Thoracic aorta (tissue), 2 donors: ENCODE measurements at regions not wholly inside any gene's neighbourhood (a gene's known extent, or its start where the extent isn't known, plus 50 kb on each side); places are given as distances from the start of the nearest gene placed in this dataset.
"Not testable (repeated sequence)": the region's sequence is repeated elsewhere in the genome, so short reads cannot be mapped to it uniquely, and the experiment has no call there.

Experiments
- ATAC-seq: fragments of 150-250 bp; one replicate; pipeline ENCODE4 v1.8.0; 2017; ENCODE audit warnings: low read depth; ENCODE audit not compliant: insufficient number of reproducible peaks, low FRiP score
- DNase-seq: peaks from one replicate; pipeline ENCODE4 v3.0.0-alpha.2; 2020; ENCODE audit warnings: low spot score
- H3K27ac ChIP-seq, 2 donors: fragments of 200-600 bp; sonication (generic); 1 replicate in 1 of 2; 2 replicates in 1 of 2; pipeline ENCODE4 v1.5.1; 2016; ENCODE audit warnings: mild to moderate bottlenecking in 2 of 2, moderate library complexity in 2 of 2
- H3K27me3 ChIP-seq: fragments of 200-600 bp; sonication (generic); replicated peaks from 2 replicates; pipeline ENCODE4 v1.6.0; 2016; ENCODE audit warnings: mild to moderate bottlenecking; ENCODE audit not compliant: insufficient read depth
- H3K36me3 ChIP-seq: fragments of 200-600 bp; sonication (generic); one replicate; pipeline ENCODE4 v1.5.1; 2016
- H3K4me1 ChIP-seq, 2 donors: fragments of 200-600 bp; sonication (generic); 1 replicate in 1 of 2; 2 replicates in 1 of 2; pipeline versions ENCODE4 v1.5.1 to v1.6.0; 2016; ENCODE audit warnings: low read depth in 2 of 2, mild to moderate bottlenecking in 1 of 2; ENCODE audit not compliant: control insufficient read depth in 1 of 2
- H3K4me3 ChIP-seq: fragments of 200-600 bp; sonication (generic); 2 replicates; pipeline ENCODE4 v1.5.1; 2016; ENCODE audit warnings: mild to moderate bottlenecking
- H3K9me3 ChIP-seq: fragments of 200-600 bp; sonication (generic); 2 replicates; pipeline ENCODE4 v1.5.1; 2016
- CTCF ChIP-seq: fragments of 200-600 bp; sonication (generic); IDR thresholded peaks from one replicate; pipeline ENCODE4 v1.5.1; 2019; ENCODE audit warnings: antibody characterized with exemption

GRCh38 chr4:117014236-117014635 is 71.1 kb downstream of the TRAM1L1 start:
- H3K4me3 ChIP-seq = no peak overlapping the region
- H3K36me3 ChIP-seq = no peaks in the 10 kb centered on the region
- no peaks in the 10 kb centered on the region for H3K27me3 ChIP-seq
- H3K9me3 ChIP-seq = no peaks in the 10 kb centered on the region
- no peak overlapping the region for H3K27ac ChIP-seq
- H3K4me1 ChIP-seq = no peaks in the 10 kb centered on the region
- DNase-seq (no peak), ATAC-seq (no peak)
- no peak for TF ChIP-seq CTCF

DNA sequence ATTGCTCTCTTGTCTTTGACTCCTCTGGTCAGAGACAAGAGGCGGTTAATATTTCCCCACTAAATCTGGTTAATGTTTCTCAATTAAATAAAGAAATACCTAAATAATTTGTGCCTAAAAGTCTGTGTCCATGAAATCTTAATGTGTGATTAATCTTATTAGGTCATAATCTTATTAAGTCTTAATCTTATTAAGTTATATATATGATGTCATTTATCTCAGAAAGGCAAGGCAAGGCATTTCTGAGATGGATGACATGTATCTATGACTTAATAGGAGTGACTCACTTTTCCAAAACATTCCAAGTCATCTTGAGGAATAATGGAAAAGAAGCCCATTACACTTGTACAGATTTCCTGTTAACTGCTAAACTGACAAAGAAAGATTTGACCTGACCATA is 74.7 kb downstream of the TRAM1L1 start:
- Histone ChIP-seq H3K27ac (no peak overlapping the region), H3K27me3 (no peaks in the 10 kb centered on the region), H3K4me1 (no peaks in the 10 kb centered on the region), H3K36me3 (no peaks in the 10 kb centered on the region), H3K9me3 (no peaks in the 10 kb centered on the region), H3K4me3 (no peak overlapping the region)
- DNase-seq (no peak), ATAC-seq (no peak)
- no peak for TF ChIP-seq CTCF

DNA sequence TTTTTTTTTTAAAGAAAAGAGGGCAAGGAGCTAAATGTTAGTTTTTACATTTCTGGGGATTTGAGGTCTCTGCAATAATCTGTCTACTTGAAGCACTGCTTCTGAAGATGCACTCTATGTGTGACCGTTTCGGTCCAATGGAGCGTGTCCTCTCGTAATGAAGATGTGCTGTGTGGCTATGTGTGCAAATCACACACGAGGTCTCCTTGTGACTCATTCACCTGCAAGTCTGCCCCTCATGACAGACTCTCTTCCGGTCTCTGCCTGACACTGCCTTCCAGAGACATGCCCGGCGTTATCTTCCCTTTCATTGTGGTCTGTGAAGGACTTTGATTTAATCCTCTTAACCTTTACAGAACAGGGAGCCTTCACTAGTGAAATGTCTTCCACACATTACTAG is 84.3 kb downstream of the TRAM1L1 start:
- TF ChIP-seq CTCF = no peak
- no peak overlapping the region for H3K4me3 ChIP-seq
- ATAC-seq = no peak

DNA sequence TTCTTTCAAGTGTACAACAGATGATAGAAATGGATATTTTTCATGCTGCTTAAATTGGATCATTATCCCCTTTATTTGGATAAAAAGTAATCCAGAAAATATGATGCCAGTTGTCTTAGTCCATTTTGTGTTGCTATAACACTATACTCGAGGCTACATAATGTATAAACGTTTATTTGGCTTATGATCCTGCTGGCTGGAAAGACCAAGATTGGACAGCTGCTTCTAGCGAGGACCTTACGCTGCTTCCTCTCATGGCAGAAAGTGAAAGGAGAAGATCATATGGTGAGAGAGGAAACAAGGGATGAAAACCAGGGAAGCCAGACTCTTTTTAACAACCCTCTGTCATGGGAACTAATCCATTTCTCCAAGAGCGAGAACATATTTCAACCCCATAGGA is 102.7 kb downstream of the TRAM1L1 start:
- H3K4me1 ChIP-seq = no peaks in the 10 kb centered on the region

More for the DNA sequence above, 84.3 kb downstream of the TRAM1L1 start:
- Histone ChIP-seq H3K27me3 (no peaks in the 10 kb centered on the region), H3K9me3 (no peaks in the 10 kb centered on the region), H3K4me1 (no peaks in the 10 kb centered on the region), H3K27ac (no peak overlapping the region), H3K36me3 (no peaks in the 10 kb centered on the region)
- DNase-seq = no peak

DNA sequence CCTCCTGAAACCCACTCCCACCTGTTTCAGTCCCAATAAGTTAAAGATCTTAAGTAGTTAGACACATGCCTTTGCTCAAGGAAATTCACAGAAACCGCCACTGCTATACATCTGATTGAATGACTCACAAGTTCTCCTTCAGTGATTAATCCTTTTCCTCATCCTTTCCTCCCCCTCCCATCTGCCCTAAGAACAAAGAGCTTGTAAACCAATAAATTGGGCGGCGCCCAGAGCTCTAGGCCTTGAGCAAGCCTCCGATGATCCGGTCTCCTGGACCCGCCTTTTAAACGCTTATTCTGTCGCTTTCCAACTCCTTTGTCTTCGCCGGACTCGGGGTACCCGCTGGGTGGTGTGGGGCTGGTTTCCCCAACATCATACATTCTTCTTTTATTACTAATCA is 104.9 kb downstream of the TRAM1L1 start:
- H3K36me3 ChIP-seq, H3K4me1 ChIP-seq, H3K27ac ChIP-seq, ATAC-seq, H3K4me3 ChIP-seq, H3K27me3 ChIP-seq, DNase-seq, H3K9me3 ChIP-seq: not testable (repeated sequence)

More for the DNA sequence above, 102.7 kb downstream of the TRAM1L1 start:
- TF ChIP-seq CTCF = no peak
- H3K27me3 ChIP-seq = no peaks in the 10 kb centered on the region
- H3K9me3 ChIP-seq = no peaks in the 10 kb centered on the region
- ATAC-seq (no peak), DNase-seq (no peak)
- H3K27ac ChIP-seq = no peak overlapping the region
- H3K4me3 ChIP-seq = no peak overlapping the region
- H3K36me3 ChIP-seq = no peaks in the 10 kb centered on the region

GRCh38 chr4:116959045-116959444 is 126.3 kb downstream of the TRAM1L1 start:
- Histone ChIP-seq H3K9me3 (no peaks in the 10 kb centered on the region), H3K4me3 (no peak overlapping the region), H3K4me1 (no peaks in the 10 kb centered on the region), H3K27me3 (no peaks in the 10 kb centered on the region), H3K27ac (no peak overlapping the region), H3K36me3 (no peaks in the 10 kb centered on the region)
- ATAC-seq = no peak
- TF ChIP-seq CTCF = no peak
- DNase-seq = no peak
